ENCODE measurements at regions not wholly inside any gene's neighbourhood (a gene's known extent, or its start where the extent isn't known, plus 50 kb on each side); places are given as distances from the start of the nearest gene placed in this dataset.
A peak's percentile ranks its signal among the peaks of the same experiment; 100 is the strongest.
"Not testable (repeated sequence)": the region's sequence is repeated elsewhere in the genome, so short reads cannot be mapped to it uniquely, and the experiment has no call there.

GRCh38 chr16:76612497-76612896, 335.3 kb downstream of the CNTNAP4 start:
- DNase-seq: no peak

- DNase-seq: no peak
Observed at GRCh38 chr16:76614269-76614668, 337.1 kb downstream of the CNTNAP4 start.

- no peak for DNase-seq
Observed at GRCh38 chr16:76622876-76623275, 345.7 kb downstream of the CNTNAP4 start.

- no peak for DNase-seq
Observed at GRCh38 chr16:76634847-76635697, 357.9 kb downstream of the CNTNAP4 start.

- DNase-seq: no peak
Observed at GRCh38 chr16:76639685-76640289, 362.6 kb downstream of the CNTNAP4 start.

GRCh38 chr16:76650582-76650981, 373.4 kb downstream of the CNTNAP4 start:
- DNase-seq: no peak

- DNase-seq: peak; percentile 55
Observed at GRCh38 chr16:76653390-76654026, 376.3 kb downstream of the CNTNAP4 start.

GRCh38 chr16:76654088-76654820, 377.1 kb downstream of the CNTNAP4 start:
- DNase-seq: no peak

GRCh38 chr16:76656994-76657393, 379.8 kb downstream of the CNTNAP4 start:
- DNase-seq: no peak

- DNase-seq: no peak
Observed at GRCh38 chr16:76661691-76662235, 384.6 kb downstream of the CNTNAP4 start.

GRCh38 chr16:76665571-76666275, 388.5 kb downstream of the CNTNAP4 start:
- DNase-seq: no peak

GRCh38 chr16:76668207-76668725, 391.1 kb downstream of the CNTNAP4 start:
- DNase-seq: peak; percentile 48

- no peak for DNase-seq
Observed at GRCh38 chr16:76669288-76669687, 392.1 kb downstream of the CNTNAP4 start.

- DNase-seq: no peak
Observed at GRCh38 chr16:76670125-76670857, 393.1 kb downstream of the CNTNAP4 start.

- no peak for DNase-seq
Observed at GRCh38 chr16:76676356-76676755, 399.2 kb downstream of the CNTNAP4 start.

GRCh38 chr16:76681296-76681695, 404.1 kb downstream of the CNTNAP4 start:
- no peak for DNase-seq

- no peak for DNase-seq
Observed at GRCh38 chr16:76683051-76683450, 405.9 kb downstream of the CNTNAP4 start.

GRCh38 chr16:76696876-76697275, 419.7 kb downstream of the CNTNAP4 start:
- DNase-seq: no peak

- no peak for DNase-seq
Observed at GRCh38 chr16:76705892-76706291, 428.7 kb downstream of the CNTNAP4 start.

GRCh38 chr16:76713191-76713590, 436.0 kb downstream of the CNTNAP4 start:
- no peak for DNase-seq

- DNase-seq: not testable (repeated sequence)
Observed at GRCh38 chr16:76716251-76716650, 439.1 kb downstream of the CNTNAP4 start.
